ENCODE measurements at regions not wholly inside any gene's neighbourhood (a gene's known extent, or its start where the extent isn't known, plus 50 kb on each side); places are given as distances from the start of the nearest gene placed in this dataset.
"Not testable (repeated sequence)": the region's sequence is repeated elsewhere in the genome, so short reads cannot be mapped to it uniquely, and the experiment has no call there.

- DNase-seq (ENCODE audit: low read depth, low spot score) = no peak
Observed at GRCh38 chr1:29782846-29783507, 546.7 kb downstream of the PTPRU start.

GRCh38 chr1:29779146-29779545 is 542.8 kb downstream of the PTPRU start:
- DNase-seq (ENCODE audit: low read depth, low spot score) = no peak

GRCh38 chr1:29777522-29777921 is 541.2 kb downstream of the PTPRU start:
- no peak for DNase-seq (ENCODE audit: low read depth, low spot score)

GRCh38 chr1:29774355-29774754 is 538.0 kb downstream of the PTPRU start:
- DNase-seq (ENCODE audit: low read depth, low spot score) = no peak

GRCh38 chr1:29772584-29773100 is 536.3 kb downstream of the PTPRU start:
- DNase-seq (ENCODE audit: low read depth, low spot score) = no peak

GRCh38 chr1:29767769-29768425 is 531.6 kb downstream of the PTPRU start:
- no peak for DNase-seq (ENCODE audit: low read depth, low spot score)

GRCh38 chr1:29767088-29767685 is 530.9 kb downstream of the PTPRU start:
- DNase-seq (ENCODE audit: low read depth, low spot score) = no peak

GRCh38 chr1:29762635-29763034 is 526.3 kb downstream of the PTPRU start:
- DNase-seq (ENCODE audit: low read depth, low spot score) = no peak

- no peak for DNase-seq (ENCODE audit: low read depth, low spot score)
Observed at GRCh38 chr1:29761159-29761928, 525.0 kb downstream of the PTPRU start.

- DNase-seq (ENCODE audit: low read depth, low spot score) = no peak
Observed at GRCh38 chr1:29760067-29760564, 523.8 kb downstream of the PTPRU start.

- no peak for DNase-seq (ENCODE audit: low read depth, low spot score)
Observed at GRCh38 chr1:29758781-29759499, 522.6 kb downstream of the PTPRU start.

GRCh38 chr1:29757866-29758780 is 521.8 kb downstream of the PTPRU start:
- DNase-seq (ENCODE audit: low read depth, low spot score) = no peak

- DNase-seq (ENCODE audit: low read depth, low spot score) = no peak
Observed at GRCh38 chr1:29756901-29757725, 520.8 kb downstream of the PTPRU start.

- no peak for DNase-seq (ENCODE audit: low read depth, low spot score)
Observed at GRCh38 chr1:29756498-29756897, 520.2 kb downstream of the PTPRU start.

- no peak for DNase-seq (ENCODE audit: low read depth, low spot score)
Observed at GRCh38 chr1:29756085-29756484, 519.8 kb downstream of the PTPRU start.

GRCh38 chr1:29755412-29756015 is 519.2 kb downstream of the PTPRU start:
- not testable (repeated sequence) for DNase-seq (ENCODE audit: low read depth, low spot score)

- DNase-seq (ENCODE audit: low read depth, low spot score) = no peak
Observed at GRCh38 chr1:29754573-29755375, 518.5 kb downstream of the PTPRU start.

Measured in astrocyte of the hippocampus (primary cell).